ENCODE measurements at regions not wholly inside any gene's neighbourhood (a gene's known extent, or its start where the extent isn't known, plus 50 kb on each side); places are given as distances from the start of the nearest gene placed in this dataset.

DNA sequence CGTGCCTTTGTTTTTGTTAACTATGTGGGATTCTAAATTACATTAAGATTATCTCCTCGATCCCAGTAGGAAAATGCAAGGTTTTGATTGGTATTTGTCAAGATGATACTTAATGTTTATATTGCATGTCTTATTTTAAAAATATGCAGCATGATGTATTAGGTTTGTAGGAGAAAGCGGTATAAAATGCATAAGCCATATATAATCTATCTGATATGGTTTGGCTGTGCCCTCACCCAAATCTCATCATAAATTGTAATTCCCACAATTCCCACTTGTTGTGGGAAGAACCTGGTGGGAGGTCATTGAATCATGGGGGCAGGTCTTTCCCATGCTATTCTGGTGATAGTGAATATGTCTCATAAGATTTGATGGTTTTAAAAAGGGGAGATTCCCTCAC, 198.1 kb upstream of the NCAM2 start:
- H3K4me3 ChIP-seq (replicated peaks; ENCODE audit: low read depth, low read length) = no peak overlapping the region
- TF ChIP-seq, protein P1, sequence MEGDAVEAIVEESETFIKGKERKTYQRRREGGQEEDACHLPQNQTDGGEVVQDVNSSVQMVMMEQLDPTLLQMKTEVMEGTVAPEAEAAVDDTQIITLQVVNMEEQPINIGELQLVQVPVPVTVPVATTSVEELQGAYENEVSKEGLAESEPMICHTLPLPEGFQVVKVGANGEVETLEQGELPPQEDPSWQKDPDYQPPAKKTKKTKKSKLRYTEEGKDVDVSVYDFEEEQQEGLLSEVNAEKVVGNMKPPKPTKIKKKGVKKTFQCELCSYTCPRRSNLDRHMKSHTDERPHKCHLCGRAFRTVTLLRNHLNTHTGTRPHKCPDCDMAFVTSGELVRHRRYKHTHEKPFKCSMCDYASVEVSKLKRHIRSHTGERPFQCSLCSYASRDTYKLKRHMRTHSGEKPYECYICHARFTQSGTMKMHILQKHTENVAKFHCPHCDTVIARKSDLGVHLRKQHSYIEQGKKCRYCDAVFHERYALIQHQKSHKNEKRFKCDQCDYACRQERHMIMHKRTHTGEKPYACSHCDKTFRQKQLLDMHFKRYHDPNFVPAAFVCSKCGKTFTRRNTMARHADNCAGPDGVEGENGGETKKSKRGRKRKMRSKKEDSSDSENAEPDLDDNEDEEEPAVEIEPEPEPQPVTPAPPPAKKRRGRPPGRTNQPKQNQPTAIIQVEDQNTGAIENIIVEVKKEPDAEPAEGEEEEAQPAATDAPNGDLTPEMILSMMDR (IDR thresholded peaks at IDR 0.05; ENCODE audit: insufficient read depth, low read length, poor library complexity, severe bottlenecking) = no peak
- no peaks in the 10 kb centered on the region for H3K36me3 ChIP-seq (ENCODE audit: control insufficient read depth, insufficient read depth, low read length)
- H3K27me3 ChIP-seq (replicated peaks; ENCODE audit: control insufficient read depth, insufficient read depth, low read length) = no peaks in the 10 kb centered on the region
- DNase-seq (ENCODE audit: extremely low read depth, insufficient read length) = no peak

DNA sequence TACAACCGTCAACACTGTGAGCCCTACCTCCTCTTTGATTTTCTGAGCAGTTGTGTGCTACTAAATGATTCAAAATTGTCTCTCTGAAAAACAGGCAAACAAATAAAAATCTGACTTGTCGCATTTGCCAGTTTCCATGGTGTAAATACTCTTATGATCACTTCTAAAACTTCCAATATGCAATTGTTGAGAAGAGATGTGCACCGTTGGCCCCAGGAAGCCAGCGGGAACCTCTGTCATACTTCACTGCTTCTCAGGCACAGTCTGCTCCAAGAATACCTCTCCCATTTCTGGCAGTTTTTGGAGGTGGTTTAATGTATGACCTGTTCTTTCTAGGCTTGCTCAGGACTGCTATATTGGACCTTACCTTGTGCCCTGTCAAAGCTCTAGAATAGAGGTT, 196.0 kb upstream of the NCAM2 start:
- TF ChIP-seq, protein P1 (IDR thresholded peaks at IDR 0.05; ENCODE audit: insufficient read depth, low read length, poor library complexity, severe bottlenecking) = no peak
- Histone ChIP-seq H3K4me3 (replicated peaks; ENCODE audit: low read depth, low read length) (no peak overlapping the region), H3K36me3 (ENCODE audit: control insufficient read depth, insufficient read depth, low read length) (no peaks in the 10 kb centered on the region), H3K27me3 (replicated peaks; ENCODE audit: control insufficient read depth, insufficient read depth, low read length) (no peaks in the 10 kb centered on the region)
- no peak for DNase-seq (ENCODE audit: extremely low read depth, insufficient read length)

DNA sequence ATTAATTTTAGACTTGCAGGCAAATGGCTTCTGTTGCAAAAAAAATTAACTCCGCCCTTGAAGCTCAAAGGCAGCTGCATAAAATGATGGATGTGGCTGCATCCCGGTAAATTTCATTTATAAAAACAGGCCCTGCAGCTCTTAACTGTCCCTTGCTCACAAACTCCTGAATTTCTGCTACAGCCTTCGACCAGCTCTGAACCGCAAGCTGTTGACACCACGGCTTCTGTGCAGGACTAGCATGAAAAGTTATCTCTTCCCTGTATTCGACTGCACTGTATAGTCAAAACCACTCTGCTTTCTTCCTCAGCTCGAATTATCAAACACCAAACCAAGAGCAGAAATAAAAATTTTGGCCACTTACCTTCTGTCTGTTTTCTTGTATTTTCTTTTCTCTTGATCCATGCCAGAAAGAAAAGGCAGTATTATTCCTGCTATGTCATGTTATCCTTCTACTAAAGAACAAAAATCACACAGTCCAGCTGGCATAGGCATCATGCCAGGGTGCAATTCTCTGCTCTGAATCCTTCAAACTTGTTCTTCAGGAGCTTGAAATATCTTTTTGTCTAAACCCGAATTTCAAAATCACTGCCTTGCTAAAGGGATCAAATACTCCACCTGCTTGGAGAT, 195.5 kb upstream of the NCAM2 start:
- TF ChIP-seq, protein P1 (IDR thresholded peaks at IDR 0.05; ENCODE audit: insufficient read depth, low read length, poor library complexity, severe bottlenecking) = no peak
- H3K4me3 ChIP-seq (replicated peaks; ENCODE audit: low read depth, low read length) = no peak overlapping the region
- no peak for DNase-seq (ENCODE audit: extremely low read depth, insufficient read length)
- no peaks in the 10 kb centered on the region for H3K36me3 ChIP-seq (ENCODE audit: control insufficient read depth, insufficient read depth, low read length)
- H3K27me3 ChIP-seq (replicated peaks; ENCODE audit: control insufficient read depth, insufficient read depth, low read length) = no peaks in the 10 kb centered on the region

DNA sequence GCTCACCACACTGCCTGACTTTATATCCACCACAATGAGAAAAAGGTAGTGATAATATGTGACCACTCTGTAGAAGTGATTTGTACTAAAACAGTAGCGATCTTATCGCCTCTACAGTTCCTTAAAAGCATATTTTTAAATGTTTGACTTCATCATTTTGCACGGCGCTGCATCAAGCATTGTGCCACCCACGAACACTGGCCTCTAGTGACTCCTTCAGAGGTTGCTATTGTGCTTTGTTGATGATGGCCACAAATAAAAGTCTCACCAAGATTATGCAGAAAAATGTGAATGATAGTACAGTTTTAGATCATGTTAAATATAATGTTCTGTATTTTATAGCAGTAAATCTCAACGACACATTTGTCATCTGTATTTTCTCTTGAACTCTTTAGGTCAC, 186.5 kb upstream of the NCAM2 start:
- no peak for DNase-seq (ENCODE audit: extremely low read depth, insufficient read length)
- H3K36me3 ChIP-seq (ENCODE audit: control insufficient read depth, insufficient read depth, low read length) = no peaks in the 10 kb centered on the region
- H3K27me3 ChIP-seq (replicated peaks; ENCODE audit: control insufficient read depth, insufficient read depth, low read length) = no peaks in the 10 kb centered on the region
- TF ChIP-seq, protein P1 (IDR thresholded peaks at IDR 0.05; ENCODE audit: insufficient read depth, low read length, poor library complexity, severe bottlenecking) = no peak
- H3K4me3 ChIP-seq (replicated peaks; ENCODE audit: low read depth, low read length) = no peak overlapping the region

DNA sequence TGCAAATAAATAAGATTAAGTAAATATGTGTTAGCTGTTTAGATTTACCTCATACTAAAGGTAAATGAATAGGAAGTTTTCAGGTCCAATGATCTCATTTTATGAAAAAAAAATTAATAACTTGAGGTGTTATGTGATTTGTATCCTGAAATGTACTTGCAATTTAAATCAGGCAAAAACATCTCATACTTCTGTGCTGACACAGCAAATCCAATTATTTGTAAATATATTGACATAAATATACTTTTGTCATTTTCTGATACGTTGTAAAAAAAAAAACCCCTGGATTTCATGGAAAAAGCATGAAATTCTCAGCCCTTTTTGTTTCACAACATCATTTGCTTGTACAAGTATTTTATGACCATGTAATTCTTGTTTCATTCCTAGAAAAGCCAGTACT, 184.1 kb upstream of the NCAM2 start:
- TF ChIP-seq, protein P1 (IDR thresholded peaks at IDR 0.05; ENCODE audit: insufficient read depth, low read length, poor library complexity, severe bottlenecking) = no peak
- no peak overlapping the region for H3K4me3 ChIP-seq (replicated peaks; ENCODE audit: low read depth, low read length)
- H3K27me3 ChIP-seq (replicated peaks; ENCODE audit: control insufficient read depth, insufficient read depth, low read length) = no peaks in the 10 kb centered on the region
- H3K36me3 ChIP-seq (ENCODE audit: control insufficient read depth, insufficient read depth, low read length) = no peaks in the 10 kb centered on the region
- no peak for DNase-seq (ENCODE audit: extremely low read depth, insufficient read length)

DNA sequence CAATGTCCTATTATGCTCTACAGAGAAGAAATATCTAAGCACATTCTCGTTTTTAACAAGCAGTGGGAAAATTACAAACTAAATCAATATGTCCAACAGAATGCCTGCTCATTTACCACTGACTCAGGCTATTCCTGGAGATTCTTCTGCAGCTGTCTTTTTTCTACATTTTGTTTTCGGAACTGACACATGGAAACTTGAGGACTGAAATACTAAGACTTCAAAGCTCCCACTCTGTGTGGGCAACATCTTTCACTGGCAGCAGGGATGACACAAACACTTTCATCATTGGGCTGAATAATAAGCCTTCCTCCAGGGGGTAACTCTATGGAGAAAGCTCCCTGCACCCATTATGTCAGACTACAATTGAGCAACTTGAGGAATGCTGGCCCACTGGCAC, 175.5 kb upstream of the NCAM2 start:
- Histone ChIP-seq H3K4me3 (replicated peaks; ENCODE audit: low read depth, low read length) (no peak overlapping the region), H3K27me3 (replicated peaks; ENCODE audit: control insufficient read depth, insufficient read depth, low read length) (no peaks in the 10 kb centered on the region), H3K36me3 (ENCODE audit: control insufficient read depth, insufficient read depth, low read length) (no peaks in the 10 kb centered on the region)
- TF ChIP-seq, protein P1 (IDR thresholded peaks at IDR 0.05; ENCODE audit: insufficient read depth, low read length, poor library complexity, severe bottlenecking) = no peak
- no peak for DNase-seq (ENCODE audit: extremely low read depth, insufficient read length)

Data from GM06990 (cell line).